Adipocyte (in vitro differentiated cells): ENCODE measurements at regions not wholly inside any gene's neighbourhood (a gene's known extent, or its start where the extent isn't known, plus 50 kb on each side); places are given as distances from the start of the nearest gene placed in this dataset.

ENCODE experiments used
- DNase-seq: peaks from one replicate; pipeline ENCODE4 v3.0.0-alpha.2; 2015; ENCODE audit warnings: low read depth
- H3K27me3 ChIP-seq: replicated peaks from 2 replicates; pipeline ENCODE4 v1.7.0; 2013; ENCODE audit warnings: mild to moderate bottlenecking, low read length, moderate library complexity; ENCODE audit not compliant: control insufficient read depth, insufficient read depth
- H3K36me3 ChIP-seq: 2 replicates; pipeline ENCODE4 v1.7.0; 2013; ENCODE audit warnings: low read length, mild to moderate bottlenecking, moderate library complexity; ENCODE audit not compliant: control insufficient read depth, insufficient read depth, severe bottlenecking
- H3K4me1 ChIP-seq: 2 replicates; pipeline ENCODE4 v1.7.0; 2013; ENCODE audit warnings: mild to moderate bottlenecking, low read length, moderate library complexity; ENCODE audit not compliant: control insufficient read depth, insufficient read depth
- H3K4me3 ChIP-seq: 2 replicates; pipeline ENCODE4 v1.7.0; 2013; ENCODE audit warnings: mild to moderate bottlenecking, low read length, moderate library complexity
- H3K9ac ChIP-seq: 2 replicates; pipeline ENCODE4 v1.7.0; 2013; ENCODE audit warnings: mild to moderate bottlenecking, low read length, moderate library complexity
- H3K9me3 ChIP-seq: 2 replicates; pipeline ENCODE4 v1.7.0; 2013; ENCODE audit warnings: mild to moderate bottlenecking, low read length, moderate library complexity; ENCODE audit not compliant: control insufficient read depth

GRCh38 chr13:64256751-64257150, 2841.1 kb upstream of the PCDH20 start:
- Histone ChIP-seq H3K36me3 (no peaks in the 10 kb centered on the region), H3K4me3 (no peak overlapping the region), H3K27me3 (no peaks in the 10 kb centered on the region), H3K4me1 (no peaks in the 10 kb centered on the region), H3K9me3 (no peaks in the 10 kb centered on the region), H3K9ac (no peak overlapping the region)
- no peak for DNase-seq

GRCh38 chr13:64255988-64256387, 2840.3 kb upstream of the PCDH20 start:
- no peak for DNase-seq
- H3K4me3 ChIP-seq: no peak overlapping the region
- H3K9ac ChIP-seq: no peak overlapping the region
- H3K9me3 ChIP-seq: peaks cover 3% of the 10 kb centered on the region
- no peaks in the 10 kb centered on the region for H3K36me3 ChIP-seq
- H3K4me1 ChIP-seq: no peaks in the 10 kb centered on the region
- no peaks in the 10 kb centered on the region for H3K27me3 ChIP-seq

GRCh38 chr13:64248371-64249065, 2832.9 kb upstream of the PCDH20 start:
- no peak overlapping the region for H3K4me3 ChIP-seq
- H3K9me3 ChIP-seq: peaks cover 3% of the 10 kb centered on the region
- H3K36me3 ChIP-seq: no peaks in the 10 kb centered on the region
- no peaks in the 10 kb centered on the region for H3K4me1 ChIP-seq
- H3K27me3 ChIP-seq: no peaks in the 10 kb centered on the region
- peak; percentile 61 for DNase-seq
- no peak overlapping the region for H3K9ac ChIP-seq

GRCh38 chr13:64239372-64239771, 2823.7 kb upstream of the PCDH20 start:
- H3K4me1 ChIP-seq: no peaks in the 10 kb centered on the region
- no peak overlapping the region for H3K9ac ChIP-seq
- no peaks in the 10 kb centered on the region for H3K36me3 ChIP-seq
- DNase-seq: peak; percentile 47
- no peak overlapping the region for H3K4me3 ChIP-seq
- H3K9me3 ChIP-seq: no peaks in the 10 kb centered on the region
- H3K27me3 ChIP-seq: no peaks in the 10 kb centered on the region

- no peaks in the 10 kb centered on the region for H3K36me3 ChIP-seq
- no peak for DNase-seq
- H3K27me3 ChIP-seq: no peaks in the 10 kb centered on the region
- H3K9me3 ChIP-seq: no peaks in the 10 kb centered on the region
- H3K4me3 ChIP-seq: no peak overlapping the region
- H3K9ac ChIP-seq: no peak overlapping the region
- H3K4me1 ChIP-seq: no peaks in the 10 kb centered on the region
Observed at GRCh38 chr13:64234255-64234654, 2818.6 kb upstream of the PCDH20 start.

- Histone ChIP-seq H3K9me3 (no peaks in the 10 kb centered on the region), H3K4me1 (no peaks in the 10 kb centered on the region), H3K9ac (no peak overlapping the region), H3K27me3 (no peaks in the 10 kb centered on the region), H3K4me3 (no peak overlapping the region), H3K36me3 (no peaks in the 10 kb centered on the region)
- no peak for DNase-seq
Observed at GRCh38 chr13:64223016-64223415, 2807.4 kb upstream of the PCDH20 start.

- H3K4me3 ChIP-seq: no peak overlapping the region
- H3K9ac ChIP-seq: no peak overlapping the region
- H3K9me3 ChIP-seq: peaks cover 4% of the 10 kb centered on the region
- no peak for DNase-seq
- no peaks in the 10 kb centered on the region for H3K36me3 ChIP-seq
- H3K4me1 ChIP-seq: no peaks in the 10 kb centered on the region
- H3K27me3 ChIP-seq: no peaks in the 10 kb centered on the region
Observed at GRCh38 chr13:64206430-64207225, 2791.0 kb upstream of the PCDH20 start.

GRCh38 chr13:64202517-64202916, 2786.9 kb upstream of the PCDH20 start:
- Histone ChIP-seq H3K27me3 (no peaks in the 10 kb centered on the region), H3K9ac (no peak overlapping the region), H3K36me3 (no peaks in the 10 kb centered on the region), H3K4me3 (no peak overlapping the region), H3K4me1 (no peaks in the 10 kb centered on the region), H3K9me3 (peaks cover 4% of the 10 kb centered on the region)
- no peak for DNase-seq

- Histone ChIP-seq H3K27me3 (no peaks in the 10 kb centered on the region), H3K36me3 (no peaks in the 10 kb centered on the region), H3K4me1 (no peaks in the 10 kb centered on the region), H3K9me3 (no peaks in the 10 kb centered on the region), H3K4me3 (no peak overlapping the region), H3K9ac (no peak overlapping the region)
- no peak for DNase-seq
Observed at GRCh38 chr13:64197232-64197631, 2781.6 kb upstream of the PCDH20 start.

GRCh38 chr13:64186503-64187250, 2771.0 kb upstream of the PCDH20 start:
- Histone ChIP-seq H3K4me3 (peak overlapping the region; percentile 44), H3K36me3 (no peaks in the 10 kb centered on the region), H3K27me3 (no peaks in the 10 kb centered on the region), H3K9ac (no peak overlapping the region), H3K9me3 (no peaks in the 10 kb centered on the region), H3K4me1 (peaks cover 10% of the 10 kb centered on the region)
- DNase-seq: peak; percentile 59

- no peak for DNase-seq
- Histone ChIP-seq H3K4me1 (peaks cover 10% of the 10 kb centered on the region), H3K36me3 (no peaks in the 10 kb centered on the region), H3K9me3 (no peaks in the 10 kb centered on the region), H3K27me3 (no peaks in the 10 kb centered on the region), H3K9ac (no peak overlapping the region), H3K4me3 (no peak overlapping the region)
Observed at GRCh38 chr13:64186071-64186470, 2770.4 kb upstream of the PCDH20 start.
